ENCODE measurements at regions not wholly inside any gene's neighbourhood (a gene's known extent, or its start where the extent isn't known, plus 50 kb on each side); places are given as distances from the start of the nearest gene placed in this dataset.

- no peaks in the 10 kb centered on the region for H3K36me3 ChIP-seq (ENCODE audit: control insufficient read depth in 2 of 2, insufficient read depth in 2 of 2, low read length in 2 of 2)
- H3K27ac ChIP-seq (ENCODE audit: low read length): no peak overlapping the region
These were observed 76.6 kb upstream of the UBAC2 start for GRCh38 chr13:99124046-99124400.

GRCh38 chr13:99124794-99125316, 75.8 kb upstream of the UBAC2 start:
- Histone ChIP-seq H3K9ac (ENCODE audit: low read length in 2 of 2) (no peak overlapping the region), H3K27ac (ENCODE audit: low read length) (no peak overlapping the region), H3K4me3 (ENCODE audit: low read length in 2 of 2) (no peak overlapping the region), H3K36me3 (ENCODE audit: control insufficient read depth in 2 of 2, insufficient read depth in 2 of 2, low read length in 2 of 2) (no peaks in the 10 kb centered on the region), H3K27me3 (ENCODE audit: control insufficient read depth in 1 of 2, insufficient read depth in 2 of 2, low read length in 2 of 2) (no peaks in the 10 kb centered on the region), H3K9me3 (ENCODE audit: control insufficient read depth in 2 of 2, low read length in 2 of 2) (no peaks in the 10 kb centered on the region), H3K4me1 (ENCODE audit: control insufficient read depth, insufficient read depth, low read length) (no peaks in the 10 kb centered on the region)

More at GRCh38 chr13:99124046-99124400, 76.6 kb upstream of the UBAC2 start:
- no peaks in the 10 kb centered on the region for H3K4me1 ChIP-seq (ENCODE audit: control insufficient read depth, insufficient read depth, low read length)
- H3K9ac ChIP-seq (ENCODE audit: low read length in 2 of 2): no peak overlapping the region
- H3K4me3 ChIP-seq (ENCODE audit: low read length in 2 of 2): no peak overlapping the region
- no peaks in the 10 kb centered on the region for H3K9me3 ChIP-seq (ENCODE audit: control insufficient read depth in 2 of 2, low read length in 2 of 2)
- H3K27me3 ChIP-seq (ENCODE audit: control insufficient read depth in 1 of 2, insufficient read depth in 2 of 2, low read length in 2 of 2): no peaks in the 10 kb centered on the region

GRCh38 chr13:99125326-99125915, 75.2 kb upstream of the UBAC2 start:
- no peaks in the 10 kb centered on the region for H3K36me3 ChIP-seq (ENCODE audit: control insufficient read depth in 2 of 2, insufficient read depth in 2 of 2, low read length in 2 of 2)
- H3K27ac ChIP-seq (ENCODE audit: low read length): no peak overlapping the region
- no peak overlapping the region for H3K9ac ChIP-seq (ENCODE audit: low read length in 2 of 2)
- H3K9me3 ChIP-seq (ENCODE audit: control insufficient read depth in 2 of 2, low read length in 2 of 2): no peaks in the 10 kb centered on the region
- H3K27me3 ChIP-seq (ENCODE audit: control insufficient read depth in 1 of 2, insufficient read depth in 2 of 2, low read length in 2 of 2): no peaks in the 10 kb centered on the region
- H3K4me3 ChIP-seq (ENCODE audit: low read length in 2 of 2): no peak overlapping the region
- H3K4me1 ChIP-seq (ENCODE audit: control insufficient read depth, insufficient read depth, low read length): no peaks in the 10 kb centered on the region

GRCh38 chr13:99126821-99127220, 73.8 kb upstream of the UBAC2 start:
- no peaks in the 10 kb centered on the region for H3K27me3 ChIP-seq (ENCODE audit: control insufficient read depth in 1 of 2, insufficient read depth in 2 of 2, low read length in 2 of 2)
- H3K27ac ChIP-seq (ENCODE audit: low read length): no peak overlapping the region

GRCh38 chr13:99129050-99129449, 71.6 kb upstream of the UBAC2 start:
- H3K4me1 ChIP-seq (ENCODE audit: control insufficient read depth, insufficient read depth, low read length): no peaks in the 10 kb centered on the region
- H3K9ac ChIP-seq (ENCODE audit: low read length in 2 of 2): no peak overlapping the region
- H3K27me3 ChIP-seq (ENCODE audit: control insufficient read depth in 1 of 2, insufficient read depth in 2 of 2, low read length in 2 of 2): no peaks in the 10 kb centered on the region
- no peak overlapping the region for H3K27ac ChIP-seq (ENCODE audit: low read length)
- no peaks in the 10 kb centered on the region for H3K36me3 ChIP-seq (ENCODE audit: control insufficient read depth in 2 of 2, insufficient read depth in 2 of 2, low read length in 2 of 2)
- H3K4me3 ChIP-seq (ENCODE audit: low read length in 2 of 2): no peak overlapping the region
- H3K9me3 ChIP-seq (ENCODE audit: control insufficient read depth in 2 of 2, low read length in 2 of 2): no peaks in the 10 kb centered on the region

More at GRCh38 chr13:99126821-99127220, 73.8 kb upstream of the UBAC2 start:
- H3K9me3 ChIP-seq (ENCODE audit: control insufficient read depth in 2 of 2, low read length in 2 of 2): no peaks in the 10 kb centered on the region
- H3K36me3 ChIP-seq (ENCODE audit: control insufficient read depth in 2 of 2, insufficient read depth in 2 of 2, low read length in 2 of 2): no peaks in the 10 kb centered on the region
- H3K4me3 ChIP-seq (ENCODE audit: low read length in 2 of 2): no peak overlapping the region
- no peaks in the 10 kb centered on the region for H3K4me1 ChIP-seq (ENCODE audit: control insufficient read depth, insufficient read depth, low read length)
- no peak overlapping the region for H3K9ac ChIP-seq (ENCODE audit: low read length in 2 of 2)

GRCh38 chr13:99129951-99130350, 70.7 kb upstream of the UBAC2 start:
- Histone ChIP-seq H3K4me1 (ENCODE audit: control insufficient read depth, insufficient read depth, low read length) (no peaks in the 10 kb centered on the region), H3K27ac (ENCODE audit: low read length) (no peak overlapping the region), H3K4me3 (ENCODE audit: low read length in 2 of 2) (no peak overlapping the region), H3K36me3 (ENCODE audit: control insufficient read depth in 2 of 2, insufficient read depth in 2 of 2, low read length in 2 of 2) (no peaks in the 10 kb centered on the region), H3K27me3 (ENCODE audit: control insufficient read depth in 1 of 2, insufficient read depth in 2 of 2, low read length in 2 of 2) (no peaks in the 10 kb centered on the region), H3K9ac (ENCODE audit: low read length in 2 of 2) (no peak overlapping the region), H3K9me3 (ENCODE audit: control insufficient read depth in 2 of 2, low read length in 2 of 2) (no peaks in the 10 kb centered on the region)

- no peaks in the 10 kb centered on the region for H3K4me1 ChIP-seq (ENCODE audit: control insufficient read depth, insufficient read depth, low read length)
- no peaks in the 10 kb centered on the region for H3K36me3 ChIP-seq (ENCODE audit: control insufficient read depth in 2 of 2, insufficient read depth in 2 of 2, low read length in 2 of 2)
- H3K4me3 ChIP-seq (ENCODE audit: low read length in 2 of 2): no peak overlapping the region
- H3K27me3 ChIP-seq (ENCODE audit: control insufficient read depth in 1 of 2, insufficient read depth in 2 of 2, low read length in 2 of 2): no peaks in the 10 kb centered on the region
- no peaks in the 10 kb centered on the region for H3K9me3 ChIP-seq (ENCODE audit: control insufficient read depth in 2 of 2, low read length in 2 of 2)
- H3K27ac ChIP-seq (ENCODE audit: low read length): no peak overlapping the region
- no peak overlapping the region for H3K9ac ChIP-seq (ENCODE audit: low read length in 2 of 2)
These were observed 69.2 kb upstream of the UBAC2 start for GRCh38 chr13:99131410-99131809.

- no peak overlapping the region for H3K27ac ChIP-seq (ENCODE audit: low read length)
- no peak overlapping the region for H3K9ac ChIP-seq (ENCODE audit: low read length in 2 of 2)
- H3K4me1 ChIP-seq (ENCODE audit: control insufficient read depth, insufficient read depth, low read length): no peaks in the 10 kb centered on the region
- no peak overlapping the region for H3K4me3 ChIP-seq (ENCODE audit: low read length in 2 of 2)
- no peaks in the 10 kb centered on the region for H3K27me3 ChIP-seq (ENCODE audit: control insufficient read depth in 1 of 2, insufficient read depth in 2 of 2, low read length in 2 of 2)
- H3K36me3 ChIP-seq (ENCODE audit: control insufficient read depth in 2 of 2, insufficient read depth in 2 of 2, low read length in 2 of 2): no peaks in the 10 kb centered on the region
- H3K9me3 ChIP-seq (ENCODE audit: control insufficient read depth in 2 of 2, low read length in 2 of 2): no peaks in the 10 kb centered on the region
These were observed 68.3 kb upstream of the UBAC2 start for GRCh38 chr13:99132295-99132835.

- no peak overlapping the region for H3K9ac ChIP-seq (ENCODE audit: low read length in 2 of 2)
- H3K4me1 ChIP-seq (ENCODE audit: control insufficient read depth, insufficient read depth, low read length): no peaks in the 10 kb centered on the region
- H3K4me3 ChIP-seq (ENCODE audit: low read length in 2 of 2): no peak overlapping the region
- H3K27me3 ChIP-seq (ENCODE audit: control insufficient read depth in 1 of 2, insufficient read depth in 2 of 2, low read length in 2 of 2): no peaks in the 10 kb centered on the region
- H3K9me3 ChIP-seq (ENCODE audit: control insufficient read depth in 2 of 2, low read length in 2 of 2): no peaks in the 10 kb centered on the region
- no peaks in the 10 kb centered on the region for H3K36me3 ChIP-seq (ENCODE audit: control insufficient read depth in 2 of 2, insufficient read depth in 2 of 2, low read length in 2 of 2)
- no peak overlapping the region for H3K27ac ChIP-seq (ENCODE audit: low read length)
These were observed 67.4 kb upstream of the UBAC2 start for GRCh38 chr13:99133230-99133629.

- H3K4me1 ChIP-seq (ENCODE audit: control insufficient read depth, insufficient read depth, low read length): no peaks in the 10 kb centered on the region
- H3K27ac ChIP-seq (ENCODE audit: low read length): no peak overlapping the region
- no peak overlapping the region for H3K9ac ChIP-seq (ENCODE audit: low read length in 2 of 2)
- H3K27me3 ChIP-seq (ENCODE audit: control insufficient read depth in 1 of 2, insufficient read depth in 2 of 2, low read length in 2 of 2): no peaks in the 10 kb centered on the region
- H3K36me3 ChIP-seq (ENCODE audit: control insufficient read depth in 2 of 2, insufficient read depth in 2 of 2, low read length in 2 of 2): no peaks in the 10 kb centered on the region
- no peaks in the 10 kb centered on the region for H3K9me3 ChIP-seq (ENCODE audit: control insufficient read depth in 2 of 2, low read length in 2 of 2)
- H3K4me3 ChIP-seq (ENCODE audit: low read length in 2 of 2): no peak overlapping the region
These were observed 66.8 kb upstream of the UBAC2 start for GRCh38 chr13:99133848-99134247.

- no peak overlapping the region for H3K27ac ChIP-seq (ENCODE audit: low read length)
- H3K27me3 ChIP-seq (ENCODE audit: control insufficient read depth in 1 of 2, insufficient read depth in 2 of 2, low read length in 2 of 2): no peaks in the 10 kb centered on the region
- H3K9ac ChIP-seq (ENCODE audit: low read length in 2 of 2): no peak overlapping the region
- no peak overlapping the region for H3K4me3 ChIP-seq (ENCODE audit: low read length in 2 of 2)
- H3K9me3 ChIP-seq (ENCODE audit: control insufficient read depth in 2 of 2, low read length in 2 of 2): no peaks in the 10 kb centered on the region
- H3K36me3 ChIP-seq (ENCODE audit: control insufficient read depth in 2 of 2, insufficient read depth in 2 of 2, low read length in 2 of 2): no peaks in the 10 kb centered on the region
- no peaks in the 10 kb centered on the region for H3K4me1 ChIP-seq (ENCODE audit: control insufficient read depth, insufficient read depth, low read length)
These were observed 65.1 kb upstream of the UBAC2 start for GRCh38 chr13:99135591-99135990.

Measured in stomach smooth muscle (tissue), 2 donors.